Esophagus (tissue), 2 donors: ENCODE measurements at regions not wholly inside any gene's neighbourhood (a gene's known extent, or its start where the extent isn't known, plus 50 kb on each side); places are given as distances from the start of the nearest gene placed in this dataset.
"Not testable (repeated sequence)": the region's sequence is repeated elsewhere in the genome, so short reads cannot be mapped to it uniquely, and the experiment has no call there.

ENCODE experiments used
- H3K27ac ChIP-seq, 2 donors: one replicate each; pipeline ENCODE4 v1.5.1; 2013; ENCODE audit warnings: low read depth in 2 of 2, mild to moderate bottlenecking in 2 of 2, inconsistent platforms in 1 of 2, low read length in 1 of 2, moderate library complexity in 1 of 2
- H3K27me3 ChIP-seq, 2 donors: one replicate each; pipeline ENCODE4 v1.6.1; 2013; ENCODE audit warnings: low read length in 2 of 2, control low read depth in 1 of 2, mild to moderate bottlenecking in 1 of 2; ENCODE audit not compliant: insufficient read depth in 2 of 2, control insufficient read depth in 1 of 2
- H3K36me3 ChIP-seq, 2 donors: one replicate each; pipeline ENCODE4 v1.6.1; 2013; ENCODE audit warnings: low read length in 1 of 2; ENCODE audit not compliant: control insufficient read depth in 2 of 2, insufficient read depth in 2 of 2
- H3K4me1 ChIP-seq, 2 donors: one replicate each; pipeline ENCODE4 v1.6.1; 2013; ENCODE audit warnings: low read length in 1 of 2; ENCODE audit not compliant: control insufficient read depth in 2 of 2, insufficient read depth in 2 of 2
- H3K4me3 ChIP-seq, 2 donors: one replicate each; pipeline ENCODE4 v1.5.1; 2013; ENCODE audit warnings: low read length in 2 of 2, mild to moderate bottlenecking in 2 of 2, low read depth in 1 of 2, moderate library complexity in 1 of 2
- H3K9me3 ChIP-seq, 2 donors: one replicate each; pipeline ENCODE4 v1.6.1; 2013; ENCODE audit warnings: mild to moderate bottlenecking in 2 of 2, low read depth in 1 of 2, low read length in 1 of 2, moderate library complexity in 1 of 2; ENCODE audit not compliant: control insufficient read depth in 2 of 2, insufficient read depth in 1 of 2
- WGBS, 2 donors: extraction: QIAGEN DNeasy Blood & Tissue Kit; methylation state at CpG; one replicate each; pipeline ENCODE4 v1.1.7; 2013; 5-methylcytosine and 5-hydroxymethylcytosine counted together
- donor health status: healthy with polysubstance abuse.
- donor health status: Bipolar disorder and iron deficiency.

DNA sequence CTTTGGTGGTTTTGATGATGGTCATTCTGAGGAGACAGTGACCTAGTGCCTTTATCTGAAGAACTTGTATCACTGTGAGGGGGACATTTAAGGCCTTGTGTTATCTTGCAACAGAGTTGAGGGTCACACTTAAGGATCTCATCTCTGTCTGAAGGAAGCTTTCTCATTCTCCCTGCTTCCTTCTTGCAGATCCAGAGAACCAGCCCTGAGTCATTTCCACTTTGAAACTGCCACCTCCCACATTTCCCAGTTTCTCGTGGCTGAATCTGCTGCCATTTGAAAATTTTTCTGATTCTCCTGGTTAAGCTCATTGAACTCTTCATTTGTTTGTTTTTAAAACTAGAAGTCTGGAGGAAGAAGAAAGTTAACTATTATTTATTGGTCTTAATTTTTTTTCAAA is 190.2 kb upstream of the CDH11 start:
- no peaks in the 10 kb centered on the region for H3K4me1 ChIP-seq
- no peaks in the 10 kb centered on the region for H3K27me3 ChIP-seq
- no peak overlapping the region for H3K4me3 ChIP-seq
- 37 to 39% methylated on average over 1 of the region's 1 CpG for WGBS, 2 donors
- no peaks in the 10 kb centered on the region for H3K9me3 ChIP-seq
- no peaks in the 10 kb centered on the region for H3K36me3 ChIP-seq
- no peak overlapping the region for H3K27ac ChIP-seq

DNA sequence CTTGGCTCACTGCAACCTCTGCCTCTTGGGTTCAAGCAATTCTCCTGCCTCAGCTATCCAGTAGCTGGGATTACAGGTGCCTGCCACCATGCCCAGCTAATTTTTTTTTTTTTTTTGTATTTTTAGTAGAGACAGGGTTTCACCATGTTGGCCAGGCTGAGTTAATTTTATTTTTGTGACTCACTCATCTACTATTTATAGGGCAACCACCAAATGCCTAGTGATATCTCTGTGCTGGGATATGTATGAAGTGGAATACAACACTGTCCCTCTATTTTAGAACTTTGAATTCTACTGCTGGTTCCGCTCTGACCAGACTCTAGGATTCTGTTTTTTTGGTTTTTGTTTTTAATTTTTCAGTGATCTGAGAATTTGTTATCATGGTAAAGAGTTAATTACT is 188.6 kb upstream of the CDH11 start:
- WGBS, 2 donors: 91 to 93% methylated on average over 1 of the region's 1 CpG
- not testable (repeated sequence) for H3K9me3 ChIP-seq, H3K27me3 ChIP-seq, H3K27ac ChIP-seq, H3K36me3 ChIP-seq, H3K4me1 ChIP-seq, H3K4me3 ChIP-seq

DNA sequence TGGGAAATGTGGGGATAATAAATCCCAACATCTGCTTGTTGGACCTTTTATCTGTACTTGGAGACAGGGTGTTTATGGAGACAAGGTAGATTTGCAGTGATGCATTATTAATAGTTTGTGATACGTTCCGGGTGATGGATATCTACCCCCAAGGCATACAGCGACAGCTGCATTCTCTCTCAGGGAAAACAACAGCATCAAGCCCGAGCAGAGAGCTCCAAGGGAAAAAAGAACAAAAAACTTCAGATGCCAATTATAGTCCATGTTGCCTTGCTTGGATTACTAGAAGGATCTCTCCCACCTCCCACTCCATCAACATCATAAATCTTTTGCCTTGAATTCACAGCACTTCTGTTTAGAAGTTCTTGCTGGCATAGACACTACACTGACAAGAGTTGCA is 187.5 kb upstream of the CDH11 start:
- Histone ChIP-seq H3K36me3 (no peaks in the 10 kb centered on the region), H3K27me3 (no peaks in the 10 kb centered on the region), H3K27ac (no peak overlapping the region), H3K9me3 (no peaks in the 10 kb centered on the region), H3K4me1 (no peaks in the 10 kb centered on the region), H3K4me3 (no peak overlapping the region)
- 32 to 42% methylated on average over 4 of the region's 4 CpGs for WGBS, 2 donors

DNA sequence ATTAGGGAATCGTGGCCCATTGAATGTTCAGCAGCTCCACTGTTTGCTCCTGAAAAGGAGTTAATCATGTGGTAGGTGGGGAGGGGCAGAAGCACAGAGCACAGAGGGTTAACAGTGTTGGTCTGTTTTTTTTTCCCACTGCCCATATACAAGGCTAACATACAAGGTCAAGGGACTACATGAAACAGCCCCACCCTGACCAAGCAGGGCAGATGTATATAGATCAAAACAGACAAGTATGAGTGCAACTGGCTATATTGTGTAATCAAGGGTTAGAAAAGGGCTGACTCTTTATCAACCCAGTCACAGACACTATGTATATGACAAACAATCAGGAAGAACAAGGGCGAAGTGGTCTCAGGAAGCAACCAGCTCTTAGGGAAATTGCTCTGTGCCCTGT is 186.6 kb upstream of the CDH11 start:
- 51 to 81% methylated on average over 2 of the region's 2 CpGs for WGBS, 2 donors
- Histone ChIP-seq H3K4me3 (no peak overlapping the region), H3K4me1 (no peaks in the 10 kb centered on the region), H3K36me3 (no peaks in the 10 kb centered on the region), H3K27me3 (no peaks in the 10 kb centered on the region), H3K9me3 (no peaks in the 10 kb centered on the region), H3K27ac (no peak overlapping the region)

DNA sequence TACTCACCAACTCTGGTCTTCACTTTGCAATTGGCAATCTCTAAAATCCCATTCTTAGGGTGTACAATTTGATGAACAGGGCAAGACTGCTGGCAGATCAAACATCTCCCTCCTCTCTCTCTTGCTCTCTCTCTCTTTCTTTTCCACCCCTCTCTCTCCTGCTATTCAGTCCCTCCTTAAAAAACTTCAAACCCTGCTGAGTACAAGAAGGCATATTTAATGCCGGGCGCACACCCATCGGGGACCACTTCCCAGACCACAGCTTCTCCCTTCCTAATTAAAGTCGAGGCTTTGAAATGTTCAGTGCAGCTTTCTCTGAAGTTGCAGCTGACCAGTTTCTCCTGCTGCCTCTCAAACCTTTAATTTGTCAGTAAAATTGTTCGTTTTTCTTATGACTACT is 185.4 kb upstream of the CDH11 start:
- Histone ChIP-seq H3K4me1 (no peaks in the 10 kb centered on the region), H3K27me3 (no peaks in the 10 kb centered on the region), H3K27ac (no peak overlapping the region), H3K9me3 (no peaks in the 10 kb centered on the region), H3K36me3 (no peaks in the 10 kb centered on the region), H3K4me3 (no peak overlapping the region)
- 82 to 83% methylated on average over 5 of the region's 5 CpGs for WGBS, 2 donors

DNA sequence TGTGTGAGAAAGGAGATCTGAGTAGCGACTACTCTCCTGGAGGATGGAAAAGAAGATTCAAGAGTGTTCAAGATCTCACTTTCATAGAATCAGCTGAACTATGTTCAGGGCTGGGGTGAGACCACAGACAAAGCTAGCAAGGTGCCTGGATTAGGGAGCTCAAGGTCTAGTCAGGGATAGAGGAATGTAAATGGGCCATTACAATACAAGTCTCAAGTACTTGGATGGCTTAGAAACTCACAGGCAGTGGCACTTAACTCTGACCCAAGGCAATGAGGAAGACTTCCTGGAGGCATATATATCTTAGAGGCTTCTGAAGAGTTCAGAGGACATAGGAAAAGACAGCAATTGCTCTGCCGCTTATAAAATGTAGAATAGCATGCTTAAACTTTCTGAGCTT is 184.9 kb upstream of the CDH11 start:
- no peak overlapping the region for H3K4me3 ChIP-seq
- no peaks in the 10 kb centered on the region for H3K36me3 ChIP-seq
- H3K9me3 ChIP-seq: no peaks in the 10 kb centered on the region
- H3K4me1 ChIP-seq: no peaks in the 10 kb centered on the region
- WGBS, 2 donors: 47 to 68% methylated on average over 2 of the region's 2 CpGs
- no peak overlapping the region for H3K27ac ChIP-seq
- no peaks in the 10 kb centered on the region for H3K27me3 ChIP-seq

DNA sequence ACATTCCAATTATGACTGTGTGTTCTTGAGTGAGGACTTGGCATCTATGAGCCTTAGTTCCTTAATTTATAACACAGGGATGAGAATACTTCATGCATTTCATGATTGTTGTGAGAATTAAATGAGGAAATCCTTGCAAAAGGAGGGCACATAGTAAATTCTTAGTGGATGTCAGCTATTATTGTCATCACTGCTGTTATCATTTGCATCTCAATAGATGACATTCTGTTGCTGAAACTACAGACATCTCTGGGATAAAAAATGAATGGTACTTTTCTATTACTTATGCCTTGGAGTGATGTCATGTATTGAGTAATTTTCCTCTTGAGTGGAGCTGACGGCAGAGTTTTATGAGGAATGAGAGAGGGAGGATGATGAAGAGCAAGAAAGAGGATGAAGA is 184.4 kb upstream of the CDH11 start:
- Histone ChIP-seq H3K27me3 (no peaks in the 10 kb centered on the region), H3K36me3 (no peaks in the 10 kb centered on the region), H3K4me3 (no peak overlapping the region), H3K4me1 (no peaks in the 10 kb centered on the region), H3K27ac (no peak overlapping the region), H3K9me3 (no peaks in the 10 kb centered on the region)
- 66 to 73% methylated on average over 1 of the region's 1 CpG for WGBS, 2 donors

DNA sequence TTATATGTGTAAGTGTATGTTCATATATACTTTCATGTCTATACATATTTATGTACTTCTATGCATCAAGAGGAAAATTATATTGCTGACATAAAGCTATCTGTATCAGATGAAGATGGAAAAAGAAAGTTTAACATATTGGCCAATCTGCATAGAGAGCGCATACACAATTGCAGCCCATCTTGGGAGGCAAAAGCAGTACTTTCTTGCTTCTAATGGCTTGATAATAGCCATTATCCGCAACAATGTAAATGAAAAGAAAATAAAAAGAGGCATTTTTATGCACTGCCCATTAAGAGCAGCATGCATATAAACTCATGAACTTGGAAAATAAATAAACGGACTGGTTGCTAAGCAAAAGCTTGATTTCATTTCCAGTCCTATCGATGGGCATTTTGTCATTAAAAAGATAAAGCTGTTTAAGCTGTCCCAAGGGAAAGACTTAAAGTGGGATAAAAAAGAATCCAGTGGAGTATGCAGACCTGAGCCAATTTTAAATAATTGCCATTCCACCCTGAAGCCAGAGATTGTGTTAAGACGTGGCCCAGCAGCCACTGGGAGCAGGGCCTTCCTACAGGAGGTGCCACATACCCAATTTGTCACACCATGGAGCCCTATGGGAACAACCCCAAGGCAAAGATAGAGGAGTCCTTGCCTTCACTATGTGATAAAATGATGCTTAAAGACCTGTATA is 183.6 kb upstream of the CDH11 start:
- Histone ChIP-seq H3K27me3 (no peaks in the 10 kb centered on the region), H3K36me3 (no peaks in the 10 kb centered on the region), H3K9me3 (no peaks in the 10 kb centered on the region), H3K4me1 (no peaks in the 10 kb centered on the region), H3K4me3 (no peak overlapping the region), H3K27ac (no peak overlapping the region)
- WGBS, 2 donors: 55 to 56% methylated on average over 5 of the region's 5 CpGs

DNA sequence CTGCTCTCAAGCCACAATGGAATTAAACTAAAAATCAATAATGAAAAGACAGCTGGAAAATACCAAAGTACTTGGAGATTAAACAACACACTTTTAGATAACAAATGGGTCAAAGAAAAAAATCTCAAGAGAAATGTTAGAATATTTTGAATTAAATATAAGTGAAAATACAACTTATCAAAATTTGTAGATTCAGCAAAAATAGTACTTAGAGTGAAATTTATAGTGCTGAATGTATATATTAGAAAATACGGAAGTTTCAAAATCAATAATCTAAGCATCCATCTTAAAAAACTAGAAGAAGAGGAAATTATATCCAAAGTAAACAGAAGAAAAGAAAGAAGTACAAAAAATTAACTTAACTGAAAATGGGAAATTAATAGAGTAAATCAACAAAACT is 179.2 kb upstream of the CDH11 start:
- Histone ChIP-seq H3K9me3 (no peaks in the 10 kb centered on the region), H3K27ac (no peak overlapping the region), H3K4me3 (no peak overlapping the region), H3K4me1 (no peaks in the 10 kb centered on the region), H3K27me3 (no peaks in the 10 kb centered on the region), H3K36me3 (no peaks in the 10 kb centered on the region)
- WGBS, 2 donors: 88 to 96% methylated on average over 1 of the region's 1 CpG

DNA sequence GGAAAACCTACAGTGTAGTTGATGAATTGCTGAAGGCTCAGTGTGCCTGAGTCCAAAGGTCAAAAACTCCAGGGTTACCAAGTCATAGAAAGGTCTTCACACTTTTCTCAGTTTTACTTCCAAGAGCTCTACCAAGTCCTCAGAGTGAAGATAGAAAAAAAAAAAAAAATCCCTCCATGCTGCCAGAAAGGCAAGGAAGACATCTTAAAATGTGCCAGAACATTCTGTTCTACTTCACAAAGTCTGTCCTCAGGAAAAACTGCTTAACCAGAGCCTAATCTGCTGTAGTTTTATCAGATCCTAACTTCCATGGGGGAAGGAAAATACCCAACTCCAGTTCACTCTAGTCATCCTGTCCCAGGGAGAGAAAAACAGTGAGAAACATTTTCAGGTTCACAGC is 175.6 kb upstream of the CDH11 start:
- no peaks in the 10 kb centered on the region for H3K4me1 ChIP-seq
- no peak overlapping the region for H3K27ac ChIP-seq
- no peaks in the 10 kb centered on the region for H3K9me3 ChIP-seq

More for the DNA sequence above, 175.6 kb upstream of the CDH11 start:
- Histone ChIP-seq H3K4me3 (no peak overlapping the region), H3K36me3 (no peaks in the 10 kb centered on the region), H3K27me3 (no peaks in the 10 kb centered on the region)
